A549 (cell line): ENCODE measurements at regions not wholly inside any gene's neighbourhood (a gene's known extent, or its start where the extent isn't known, plus 50 kb on each side); places are given as distances from the start of the nearest gene placed in this dataset.

ENCODE experiments used
- ATAC-seq, 2 experiments: fragments of 200-7000 bp in 1 of 2; fragments of >200 bp in 1 of 2; cut with Nextera tagmentation in 1 of 2; cut with Tn5 transposase in 1 of 2; 3 replicates each; pipeline versions ENCODE4 v1.8.0 to v1.9.1; 2018 to 2020; ENCODE audit warnings: mild to moderate bottlenecking in 1 of 2, moderate library complexity in 1 of 2
- CTCF ChIA-PET: fragments of 300-600 bp; sonication (Branson Sonifier 250); formaldehyde crosslinking; extraction: SDS; loops from one replicate; lab custom pipeline; 2021; ENCODE audit warnings: antibody characterized with exemption, inconsistent platforms; lab: Yijun Ruan, JAX
- POLR2A ChIA-PET: fragments of 350-600 bp; formaldehyde crosslinking; extraction: SDS; loops from one replicate; lab custom pipeline; 2021; ENCODE audit warnings: antibody characterized with exemption, inconsistent platforms; lab: Yijun Ruan, JAX
- DNase-seq, 2 experiments: peaks; one replicate each; pipeline versions ENCODE4 v3.0.0 to v3.0.0-alpha.2; 2011 to 2016; ENCODE audit warnings: low read depth in 1 of 2, low spot score in 1 of 2
- FAIRE-seq: peaks from 2 replicates; lab custom pipeline; 2011; peaks lifted over from hg19 to GRCh38; lab: Jason Lieb, UNC
- H3K27ac ChIP-seq, 2 experiments: fragments of >200 bp; sonication (Bioruptor Twin); formaldehyde crosslinking; 3 replicates each; pipeline ENCODE4 v1.5.1; 2016 to 2017
- H3K4me1 ChIP-seq: fragments of >200 bp; sonication (Bioruptor Twin); formaldehyde crosslinking; 3 replicates; pipeline ENCODE4 v1.6.1; 2016
- H3K4me2 ChIP-seq: fragments of >200 bp; sonication (Bioruptor Twin); formaldehyde crosslinking; 3 replicates; pipeline ENCODE4 v1.6.1; 2016
- H3K4me3 ChIP-seq: fragments of >200 bp; sonication (Bioruptor Twin); formaldehyde crosslinking; 3 replicates; pipeline ENCODE4 v1.5.1; 2016
- H3K9me3 ChIP-seq: fragments of >200 bp; sonication (Bioruptor Twin); formaldehyde crosslinking; 3 replicates; pipeline ENCODE4 v1.6.1; 2016
- BHLHE40 ChIP-seq: IDR thresholded peaks from 2 replicates; pipeline ENCODE4 v1.6.1; 2012; ENCODE audit warnings: low read depth, low read length, inconsistent platforms
- CEBPB ChIP-seq, 2 experiments: fragments of >200 bp in 1 of 2; sonication (Bioruptor Twin) in 1 of 2; formaldehyde crosslinking in 1 of 2; IDR thresholded peaks; 2 replicates each; pipeline ENCODE4 v1.6.1; 2012 to 2016
- EHMT2 ChIP-seq: fragments of 200-600 bp; sonication (generic); IDR thresholded peaks from 2 replicates; pipeline ENCODE4 v1.6.1; 2016; ENCODE audit warnings: antibody characterized with exemption, low read depth, mild to moderate bottlenecking, moderate library complexity
- EP300 ChIP-seq, 2 experiments: fragments of >200 bp; sonication (Bioruptor Twin); formaldehyde crosslinking; IDR thresholded peaks; 2 replicates in 1 of 2; 3 replicates in 1 of 2; pipeline ENCODE4 v1.6.1; 2016 to 2017
- ESRRA ChIP-seq: fragments of 150-350 bp; IDR thresholded peaks from 2 replicates; pipeline ENCODE4 v1.6.1; 2014; ENCODE audit warnings: mild to moderate bottlenecking, low read length, borderline replicate concordance
- FOSB ChIP-seq: fragments of 250-450 bp; sonication (Bioruptor Pico); IDR thresholded peaks from 2 replicates; pipeline ENCODE4 v1.5.0; 2020; ENCODE audit warnings: mild to moderate bottlenecking, moderate library complexity
- HDAC2 ChIP-seq: fragments of 200-600 bp; sonication (generic); IDR thresholded peaks from 2 replicates; pipeline ENCODE4 v1.6.1; 2016
- HOXA7 ChIP-seq: fragments of 250-450 bp; sonication (Bioruptor Pico); IDR thresholded peaks from 2 replicates; pipeline ENCODE4 v1.5.0; 2020; ENCODE audit warnings: mild to moderate bottlenecking, moderate library complexity
- HOXB13 ChIP-seq: fragments of 250-450 bp; sonication (Bioruptor Pico); IDR thresholded peaks from 2 replicates; pipeline ENCODE4 v1.5.0; 2020; ENCODE audit warnings: low read depth, mild to moderate bottlenecking, moderate library complexity
- JUNB ChIP-seq: fragments of >200 bp; sonication (Bioruptor Twin); formaldehyde crosslinking; IDR thresholded peaks from 2 replicates; pipeline ENCODE4 v1.6.1; 2016
- MYC ChIP-seq: IDR thresholded peaks from 2 replicates; pipeline ENCODE4 v1.6.1; 2012; ENCODE audit warnings: mild to moderate bottlenecking, inconsistent platforms, low read length, improper control_type of control experiment, borderline replicate concordance
- NPAS2 ChIP-seq: fragments of 250-450 bp; sonication (Bioruptor Pico); IDR thresholded peaks from 2 replicates; pipeline ENCODE4 v1.8.0; 2022; ENCODE audit warnings: mild to moderate bottlenecking, moderate library complexity, borderline replicate concordance
- RAD21 ChIP-seq, 2 experiments: fragments of >200 bp in 1 of 2; sonication (Bioruptor Twin) in 1 of 2; formaldehyde crosslinking in 1 of 2; IDR thresholded peaks in 1 of 2; conservative IDR thresholded peaks in 1 of 2; 2 replicates in 1 of 2; 3 replicates in 1 of 2; pipeline ENCODE4 v1.6.1; 2012 to 2018; ENCODE audit warnings: inconsistent platforms in 1 of 2
- RARB ChIP-seq: fragments of 250-450 bp; sonication (Bioruptor Pico); IDR thresholded peaks from 2 replicates; pipeline ENCODE4 v1.8.0; 2021; ENCODE audit warnings: mild to moderate bottlenecking, moderate library complexity
- SMC3 ChIP-seq: fragments of >200 bp; sonication (Bioruptor Twin); formaldehyde crosslinking; IDR thresholded peaks from 3 replicates; pipeline ENCODE4 v1.6.1; 2018; ENCODE audit warnings: inconsistent platforms
- SREBF2 ChIP-seq: fragments of 450-650 bp; IDR thresholded peaks from 2 replicates; pipeline ENCODE4 v1.6.1; 2014; ENCODE audit warnings: mild to moderate bottlenecking, moderate library complexity
- TFCP2L1 ChIP-seq: fragments of 250-450 bp; sonication (Bioruptor Pico); IDR thresholded peaks from 2 replicates; pipeline ENCODE4 v1.5.0; 2021; ENCODE audit warnings: mild to moderate bottlenecking
- ZC3H11A ChIP-seq: fragments of 450-650 bp; IDR thresholded peaks from 2 replicates; pipeline ENCODE4 v1.6.1; 2014; ENCODE audit warnings: antibody characterized with exemption, mild to moderate bottlenecking
- ZFP36 ChIP-seq: fragments of 450-650 bp; IDR thresholded peaks from 2 replicates; pipeline ENCODE4 v1.6.1; 2014; ENCODE audit warnings: borderline replicate concordance; ENCODE audit not compliant: partially characterized antibody
- WGBS: methylation state at CpG from one replicate; pipeline ENCODE4 v1.1.6; 2017; ENCODE audit errors: missing lambda C conversion rate; 5-methylcytosine and 5-hydroxymethylcytosine counted together
- TF ChIP-seq, protein P1 (sequence below): fragments of 450-650 bp; IDR thresholded peaks from 2 replicates; pipeline ENCODE4 v1.6.1; 2014; ENCODE audit warnings: antibody characterized with exemption
- TF ChIP-seq, protein P2 (sequence below): fragments of 150-350 bp; IDR thresholded peaks from 2 replicates; pipeline ENCODE4 v1.6.1; 2014; ENCODE audit warnings: low read depth, mild to moderate bottlenecking, low read length
- TF ChIP-seq, protein P3 (sequence below): fragments of 250-450 bp; sonication (Bioruptor Pico); IDR thresholded peaks from 2 replicates; pipeline ENCODE4 v1.5.0; 2021; ENCODE audit warnings: mild to moderate bottlenecking, moderate library complexity, borderline replicate concordance

DNA sequence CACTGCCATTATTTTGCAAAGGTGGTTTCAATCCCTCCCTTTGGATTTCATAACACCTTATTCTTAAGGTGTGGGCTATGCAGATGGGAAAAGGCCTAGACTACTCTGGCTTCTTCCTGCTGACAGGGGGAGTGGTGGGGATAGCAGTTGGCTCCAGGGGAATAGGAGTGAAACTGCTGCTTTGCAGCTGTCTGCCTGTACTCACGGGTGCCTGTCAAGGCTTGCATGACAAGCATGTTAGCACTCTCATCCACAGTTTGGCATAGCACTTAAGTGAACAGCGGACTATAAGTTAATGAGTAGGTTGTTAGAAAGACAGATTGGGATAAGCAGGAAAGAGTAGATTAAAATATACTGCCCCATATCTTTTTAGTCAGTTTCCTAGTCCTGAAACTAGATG is 287.5 kb upstream of the DAB1 start:
- no peak for DNase-seq
- Histone ChIP-seq H3K4me1 (no peaks in the 10 kb centered on the region), H3K27ac (no peak overlapping the region), H3K9me3 (no peaks in the 10 kb centered on the region), H3K4me3 (no peak overlapping the region), H3K4me2 (no peak overlapping the region)
- FAIRE-seq: no peak
- WGBS: 0% methylated on average over 2 of the region's 2 CpGs
- CTCF ChIA-PET: no interaction called here
- POLR2A ChIA-PET: no interaction called here
- TF ChIP-seq RARB (CRISPR knock-in tag): no peak
- TF ChIP-seq SMC3: no peak
- no peak for TF ChIP-seq SREBF2
- no peak for TF ChIP-seq EP300 (IDR thresholded peaks at IDR 0.05)
- TF ChIP-seq JUNB: no peak
- TF ChIP-seq, protein P1, sequence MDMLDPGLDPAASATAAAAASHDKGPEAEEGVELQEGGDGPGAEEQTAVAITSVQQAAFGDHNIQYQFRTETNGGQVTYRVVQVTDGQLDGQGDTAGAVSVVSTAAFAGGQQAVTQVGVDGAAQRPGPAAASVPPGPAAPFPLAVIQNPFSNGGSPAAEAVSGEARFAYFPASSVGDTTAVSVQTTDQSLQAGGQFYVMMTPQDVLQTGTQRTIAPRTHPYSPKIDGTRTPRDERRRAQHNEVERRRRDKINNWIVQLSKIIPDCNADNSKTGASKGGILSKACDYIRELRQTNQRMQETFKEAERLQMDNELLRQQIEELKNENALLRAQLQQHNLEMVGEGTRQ: no peak
- no peak for TF ChIP-seq NPAS2 (CRISPR knock-in tag)
- no peak for TF ChIP-seq ZC3H11A
- TF ChIP-seq, protein P2, sequence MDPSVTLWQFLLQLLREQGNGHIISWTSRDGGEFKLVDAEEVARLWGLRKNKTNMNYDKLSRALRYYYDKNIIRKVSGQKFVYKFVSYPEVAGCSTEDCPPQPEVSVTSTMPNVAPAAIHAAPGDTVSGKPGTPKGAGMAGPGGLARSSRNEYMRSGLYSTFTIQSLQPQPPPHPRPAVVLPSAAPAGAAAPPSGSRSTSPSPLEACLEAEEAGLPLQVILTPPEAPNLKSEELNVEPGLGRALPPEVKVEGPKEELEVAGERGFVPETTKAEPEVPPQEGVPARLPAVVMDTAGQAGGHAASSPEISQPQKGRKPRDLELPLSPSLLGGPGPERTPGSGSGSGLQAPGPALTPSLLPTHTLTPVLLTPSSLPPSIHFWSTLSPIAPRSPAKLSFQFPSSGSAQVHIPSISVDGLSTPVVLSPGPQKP: no peak
- TF ChIP-seq HDAC2: no peak
- TF ChIP-seq, protein P3, sequence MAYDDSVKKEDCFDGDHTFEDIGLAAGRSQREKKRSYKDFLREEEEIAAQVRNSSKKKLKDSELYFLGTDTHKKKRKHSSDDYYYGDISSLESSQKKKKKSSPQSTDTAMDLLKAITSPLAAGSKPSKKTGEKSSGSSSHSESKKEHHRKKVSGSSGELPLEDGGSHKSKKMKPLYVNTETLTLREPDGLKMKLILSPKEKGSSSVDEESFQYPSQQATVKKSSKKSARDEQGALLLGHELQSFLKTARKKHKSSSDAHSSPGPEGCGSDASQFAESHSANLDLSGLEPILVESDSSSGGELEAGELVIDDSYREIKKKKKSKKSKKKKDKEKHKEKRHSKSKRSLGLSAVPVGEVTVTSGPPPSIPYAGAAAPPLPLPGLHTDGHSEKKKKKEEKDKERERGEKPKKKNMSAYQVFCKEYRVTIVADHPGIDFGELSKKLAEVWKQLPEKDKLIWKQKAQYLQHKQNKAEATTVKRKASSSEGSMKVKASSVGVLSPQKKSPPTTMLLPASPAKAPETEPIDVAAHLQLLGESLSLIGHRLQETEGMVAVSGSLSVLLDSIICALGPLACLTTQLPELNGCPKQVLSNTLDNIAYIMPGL (CRISPR knock-in tag): no peak
- TF ChIP-seq MYC: no peak
- TF ChIP-seq RAD21 (conservative IDR thresholded peaks at IDR 0.05 in 1 of 2, IDR thresholded peaks at IDR 0.05 in 1 of 2): no peak
- ATAC-seq: no peak

DNA sequence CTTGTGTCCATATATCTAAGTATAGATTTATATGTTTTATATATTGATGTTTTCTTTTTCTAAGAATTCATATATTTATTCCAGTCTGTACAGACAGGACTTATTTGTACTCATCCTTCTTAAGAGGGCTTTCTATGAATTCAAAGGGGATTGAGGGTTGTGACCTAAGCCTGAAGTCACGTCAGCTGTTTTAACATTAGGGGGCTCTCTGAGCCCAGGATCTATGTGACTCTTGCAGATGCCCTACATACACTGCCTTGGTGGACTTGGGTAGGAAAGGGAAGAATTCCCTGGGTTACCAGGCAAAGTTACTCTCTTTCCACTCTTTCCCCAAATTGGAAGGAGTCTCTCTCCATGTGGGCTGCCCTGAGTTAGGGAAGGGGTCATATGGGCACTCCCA is 283.8 kb upstream of the DAB1 start:
- FAIRE-seq: no peak
- 8% methylated on average over 1 of the region's 1 CpG for WGBS
- POLR2A ChIA-PET: no interaction called here

DNA sequence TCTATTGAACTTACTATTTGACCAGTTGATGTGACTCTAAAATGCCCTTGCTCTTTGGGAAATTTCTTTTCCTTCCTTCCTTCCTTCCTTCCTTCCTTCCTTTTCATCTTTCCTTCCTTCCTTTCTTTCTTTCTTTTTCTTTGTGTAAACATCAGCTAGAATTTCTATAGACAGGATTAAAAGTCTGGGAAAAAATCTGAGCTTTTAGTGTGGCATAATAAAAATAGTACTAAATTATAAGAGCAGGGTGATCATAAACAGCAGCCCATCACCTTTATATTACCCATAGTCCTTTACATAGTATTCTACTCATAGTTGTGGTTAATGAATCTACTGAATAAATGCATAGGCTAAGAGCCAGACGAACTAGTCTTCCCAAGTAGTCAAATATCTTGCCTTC is 281.0 kb upstream of the DAB1 start:
- ChIA-PET POLR2A (no interaction called here), CTCF (no interaction called here)
- FAIRE-seq (no peak), DNase-seq (no peak), ATAC-seq (no peak)
- H3K4me2 ChIP-seq: no peak overlapping the region
- H3K9me3 ChIP-seq: no peaks in the 10 kb centered on the region
- WGBS: 0% methylated on average over 1 of the region's 1 CpG
- TF ChIP-seq CEBPB (IDR thresholded peaks at IDR 0.05) (no peak), FOSB (CRISPR knock-in tag) (no peak), EHMT2 (no peak), ZFP36 (no peak), BHLHE40 (no peak), MYC (no peak), JUNB (no peak), HOXA7 (no peak), ESRRA (no peak)
- H3K4me3 ChIP-seq: no peak overlapping the region
- H3K27ac ChIP-seq: no peak overlapping the region
- H3K4me1 ChIP-seq: no peaks in the 10 kb centered on the region

More for the DNA sequence above, 283.8 kb upstream of the DAB1 start:
- ATAC-seq (no peak), DNase-seq (no peak)
- H3K27ac ChIP-seq: no peak overlapping the region
- no peaks in the 10 kb centered on the region for H3K4me1 ChIP-seq
- no peak overlapping the region for H3K4me3 ChIP-seq
- CTCF ChIA-PET: no interaction called here
- no peak for TF ChIP-seq HOXB13 (CRISPR knock-in tag)
- TF ChIP-seq TFCP2L1 (CRISPR knock-in tag): no peak
- no peaks in the 10 kb centered on the region for H3K9me3 ChIP-seq
- H3K4me2 ChIP-seq: no peak overlapping the region
